ENCODE measurements at regions not wholly inside any gene's neighbourhood (a gene's known extent, or its start where the extent isn't known, plus 50 kb on each side); places are given as distances from the start of the nearest gene placed in this dataset.

- TF ChIP-seq, protein P1, sequence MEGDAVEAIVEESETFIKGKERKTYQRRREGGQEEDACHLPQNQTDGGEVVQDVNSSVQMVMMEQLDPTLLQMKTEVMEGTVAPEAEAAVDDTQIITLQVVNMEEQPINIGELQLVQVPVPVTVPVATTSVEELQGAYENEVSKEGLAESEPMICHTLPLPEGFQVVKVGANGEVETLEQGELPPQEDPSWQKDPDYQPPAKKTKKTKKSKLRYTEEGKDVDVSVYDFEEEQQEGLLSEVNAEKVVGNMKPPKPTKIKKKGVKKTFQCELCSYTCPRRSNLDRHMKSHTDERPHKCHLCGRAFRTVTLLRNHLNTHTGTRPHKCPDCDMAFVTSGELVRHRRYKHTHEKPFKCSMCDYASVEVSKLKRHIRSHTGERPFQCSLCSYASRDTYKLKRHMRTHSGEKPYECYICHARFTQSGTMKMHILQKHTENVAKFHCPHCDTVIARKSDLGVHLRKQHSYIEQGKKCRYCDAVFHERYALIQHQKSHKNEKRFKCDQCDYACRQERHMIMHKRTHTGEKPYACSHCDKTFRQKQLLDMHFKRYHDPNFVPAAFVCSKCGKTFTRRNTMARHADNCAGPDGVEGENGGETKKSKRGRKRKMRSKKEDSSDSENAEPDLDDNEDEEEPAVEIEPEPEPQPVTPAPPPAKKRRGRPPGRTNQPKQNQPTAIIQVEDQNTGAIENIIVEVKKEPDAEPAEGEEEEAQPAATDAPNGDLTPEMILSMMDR (IDR thresholded peaks at IDR 0.05; ENCODE audit: borderline replicate concordance, extremely low read depth, low read length, poor library complexity, severe bottlenecking): no peak
- TF ChIP-seq EZH2 (IDR thresholded peaks at IDR 0.05; ENCODE audit: borderline replicate concordance, low read depth, low read length, severe bottlenecking): no peak
Observed at GRCh38 chr2:58919316-58919715, 678.2 kb upstream of the FANCL start.
